Body of pancreas (tissue), 4 donors: ENCODE measurements at regions not wholly inside any gene's neighbourhood (a gene's known extent, or its start where the extent isn't known, plus 50 kb on each side); places are given as distances from the start of the nearest gene placed in this dataset.

Experiments
- ATAC-seq: fragments of 150-250 bp; one replicate; pipeline ENCODE4 v1.9.1; 2016
- DNase-seq, 4 donors: peaks; one replicate each; pipeline ENCODE4 v3.0.0-alpha.2; 2019
- H3K27ac ChIP-seq, 4 donors: fragments of 200-600 bp; sonication (generic); 1 replicate in 3 of 4; 2 replicates in 1 of 4; pipeline versions ENCODE4 v1.5.1 to v1.6.1; 2016 to 2019; ENCODE audit warnings: mild to moderate bottlenecking in 1 of 4, mixed read lengths in 1 of 4, moderate library complexity in 1 of 4
- H3K27me3 ChIP-seq, 2 donors: fragments of 200-600 bp; sonication (generic); one replicate each; pipeline ENCODE4 v1.6.0; 2016; ENCODE audit warnings: mild to moderate bottlenecking in 1 of 2
- H3K36me3 ChIP-seq, 2 donors: fragments of 200-600 bp; sonication (generic); replicated peaks in 1 of 2; 2 replicates each; pipeline ENCODE4 v1.5.1; 2016; ENCODE audit warnings: low read depth in 2 of 2; ENCODE audit not compliant: insufficient read depth in 1 of 2
- H3K4me1 ChIP-seq: fragments of 200-600 bp; sonication (generic); one replicate; pipeline ENCODE4 v1.6.0; 2016
- H3K4me3 ChIP-seq, 2 donors: fragments of 200-600 bp; sonication (generic); 1 replicate in 1 of 2; 2 replicates in 1 of 2; pipeline ENCODE4 v1.5.1; 2016 to 2019
- H3K9me3 ChIP-seq, 3 donors: fragments of 200-600 bp; sonication (generic); 1 replicate in 2 of 3; 2 replicates in 1 of 3; pipeline ENCODE4 v1.5.1; 2016
- POLR2A ChIP-seq, 3 donors: fragments of 450-650 bp; IDR thresholded peaks; one replicate each; pipeline ENCODE4 v1.6.1; 2016; ENCODE audit warnings: antibody characterized with exemption in 3 of 3, mild to moderate bottlenecking in 2 of 3
- WGBS, 2 donors: methylation state at CpG; one replicate each; pipeline ENCODE4 v1.1.5; 2017; 5-methylcytosine and 5-hydroxymethylcytosine counted together
- intact Hi-C: fragments of 100-400 bp; cut with DNase I; formaldehyde crosslinking; loops from one replicate; pipeline ENCODE4 v1.15.1; 2023
- TF ChIP-seq, protein P1 (sequence below), 7 experiments: fragments of 450-650 bp in 4 of 7; fragments of 200-600 bp in 3 of 7; sonication (generic) in 3 of 7; IDR thresholded peaks; one replicate each; pipeline ENCODE4 v1.5.1; 2016 to 2019; ENCODE audit warnings: antibody characterized with exemption in 7 of 7

DNA sequence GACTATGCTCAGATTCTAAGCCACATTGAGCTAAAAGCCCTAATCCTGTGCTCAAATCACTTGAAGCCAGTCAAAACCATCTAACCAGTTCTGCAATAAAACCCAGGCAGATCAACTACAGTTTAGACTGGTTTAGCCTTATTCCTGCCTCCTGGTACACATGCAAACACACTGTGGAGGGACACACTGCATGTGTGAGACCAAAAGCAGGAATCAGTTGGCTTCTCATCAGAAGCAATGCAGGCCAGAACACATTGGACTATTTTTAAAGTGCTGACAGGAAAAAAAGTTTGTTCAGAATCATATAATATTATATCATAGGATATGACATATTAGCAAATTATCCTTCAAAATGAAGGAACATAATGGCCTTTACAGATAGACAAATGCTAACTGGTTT lies 52.5 kb upstream of the NT5C1B start:
- Histone ChIP-seq H3K4me3 (no peak overlapping the region), H3K27ac (no peak overlapping the region), H3K27me3 (no peaks in the 10 kb centered on the region), H3K9me3 (no peaks in the 10 kb centered on the region), H3K4me1 (no peaks in the 10 kb centered on the region), H3K36me3 (no peaks in the 10 kb centered on the region)
- no peak for TF ChIP-seq POLR2A (IDR thresholded peaks at IDR 0.05)
- TF ChIP-seq, protein P1, sequence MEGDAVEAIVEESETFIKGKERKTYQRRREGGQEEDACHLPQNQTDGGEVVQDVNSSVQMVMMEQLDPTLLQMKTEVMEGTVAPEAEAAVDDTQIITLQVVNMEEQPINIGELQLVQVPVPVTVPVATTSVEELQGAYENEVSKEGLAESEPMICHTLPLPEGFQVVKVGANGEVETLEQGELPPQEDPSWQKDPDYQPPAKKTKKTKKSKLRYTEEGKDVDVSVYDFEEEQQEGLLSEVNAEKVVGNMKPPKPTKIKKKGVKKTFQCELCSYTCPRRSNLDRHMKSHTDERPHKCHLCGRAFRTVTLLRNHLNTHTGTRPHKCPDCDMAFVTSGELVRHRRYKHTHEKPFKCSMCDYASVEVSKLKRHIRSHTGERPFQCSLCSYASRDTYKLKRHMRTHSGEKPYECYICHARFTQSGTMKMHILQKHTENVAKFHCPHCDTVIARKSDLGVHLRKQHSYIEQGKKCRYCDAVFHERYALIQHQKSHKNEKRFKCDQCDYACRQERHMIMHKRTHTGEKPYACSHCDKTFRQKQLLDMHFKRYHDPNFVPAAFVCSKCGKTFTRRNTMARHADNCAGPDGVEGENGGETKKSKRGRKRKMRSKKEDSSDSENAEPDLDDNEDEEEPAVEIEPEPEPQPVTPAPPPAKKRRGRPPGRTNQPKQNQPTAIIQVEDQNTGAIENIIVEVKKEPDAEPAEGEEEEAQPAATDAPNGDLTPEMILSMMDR (IDR thresholded peaks at IDR 0.05) = no peak
- ATAC-seq = no peak
- intact Hi-C loops = no loop called here
- DNase-seq = no peak

DNA sequence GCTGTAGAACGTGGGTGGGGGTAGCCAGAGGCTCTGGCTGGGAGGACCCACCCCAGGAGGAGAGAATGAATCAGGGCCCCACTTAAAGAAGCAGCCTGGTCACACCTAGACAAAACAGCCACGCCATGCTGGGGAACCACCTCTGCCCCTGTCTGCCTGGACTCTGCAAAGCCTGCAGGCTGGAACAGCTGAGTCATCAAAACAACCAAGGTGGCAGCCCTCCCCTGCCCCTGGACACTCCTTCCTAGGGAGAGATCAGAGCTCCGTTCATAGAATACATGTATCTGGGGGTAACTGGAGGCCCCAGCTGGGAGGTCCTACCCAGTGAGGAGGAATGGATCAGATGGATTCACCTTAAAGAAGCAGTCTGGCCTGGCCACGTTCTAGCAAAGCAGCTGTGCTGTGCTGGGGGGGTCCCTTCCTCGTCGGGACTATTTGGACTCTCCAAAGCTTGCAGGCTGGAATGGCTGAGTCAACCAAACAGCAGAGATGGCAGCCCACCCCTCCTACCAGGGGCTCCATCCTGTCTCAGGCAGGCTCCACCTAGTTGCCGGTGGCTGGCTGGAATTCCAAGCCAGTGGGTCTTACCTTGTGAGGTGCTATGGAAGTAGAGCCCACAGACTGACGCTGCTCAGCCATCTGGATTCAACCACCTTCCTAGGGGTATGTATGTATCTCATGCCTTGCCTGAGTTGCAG lies 50.5 kb upstream of the NT5C1B start:
- DNase-seq (no peak), ATAC-seq (no peak)
- no peaks in the 10 kb centered on the region for H3K27me3 ChIP-seq
- no peak overlapping the region for H3K27ac ChIP-seq
- intact Hi-C loops = no loop called here
- TF ChIP-seq POLR2A (IDR thresholded peaks at IDR 0.05) = no peak
- TF ChIP-seq, protein P1 (IDR thresholded peaks at IDR 0.05) = no peak
- H3K4me3 ChIP-seq = no peak overlapping the region
- 88 to 93% methylated on average over 4 to 8 of the region's 8 CpGs for WGBS, 2 donors
- no peaks in the 10 kb centered on the region for H3K36me3 ChIP-seq
- H3K4me1 ChIP-seq = no peaks in the 10 kb centered on the region
- H3K9me3 ChIP-seq = no peaks in the 10 kb centered on the region
